ENCODE measurements at regions not wholly inside any gene's neighbourhood (a gene's known extent, or its start where the extent isn't known, plus 50 kb on each side); places are given as distances from the start of the nearest gene placed in this dataset.
"Not testable (repeated sequence)": the region's sequence is repeated elsewhere in the genome, so short reads cannot be mapped to it uniquely, and the experiment has no call there.

DNA sequence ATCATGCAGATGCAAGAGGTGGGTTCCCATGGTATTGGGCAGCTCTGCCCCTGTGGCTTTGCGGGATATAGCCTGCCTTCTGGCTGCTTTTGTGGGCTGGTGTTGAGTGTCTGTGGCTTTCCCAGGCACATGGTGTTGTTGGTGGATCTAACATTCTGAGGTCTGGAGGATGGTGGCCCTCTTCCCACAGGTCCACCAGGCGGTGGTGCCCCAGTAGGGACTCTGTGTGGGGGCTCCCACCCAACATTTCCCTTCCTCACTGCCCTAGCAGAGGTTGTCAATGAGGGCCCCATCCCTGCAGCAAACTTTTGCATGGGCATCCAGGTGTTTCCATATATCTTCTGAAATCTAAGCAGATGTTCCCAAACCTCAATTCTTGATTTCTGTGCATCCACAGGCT, 420.5 kb upstream of the TPTE start:
- ATAC-seq (ENCODE audit: poor library complexity); intact Hi-C loops (cut with DNase I): not testable (repeated sequence)
- peak; percentile 2 for DNase-seq

DNA sequence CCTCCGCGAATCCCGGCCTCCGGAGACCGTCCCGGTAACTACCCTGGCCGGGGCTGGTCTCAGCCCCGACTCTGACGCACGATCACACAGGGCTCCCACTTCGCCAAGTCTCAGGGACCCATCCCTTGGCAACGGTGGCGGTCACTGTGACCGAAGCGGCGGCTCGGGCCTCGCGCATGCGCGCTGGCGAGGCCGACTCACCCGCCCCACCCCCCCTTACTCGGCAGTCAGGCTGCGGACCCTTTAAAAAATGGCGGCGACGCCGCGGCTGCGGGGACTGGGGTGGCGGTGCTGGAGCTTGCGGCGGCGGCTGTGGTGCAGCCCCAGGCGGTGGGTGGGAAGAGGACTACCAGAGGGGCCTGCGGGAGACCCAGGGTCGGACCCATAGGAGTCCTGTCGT, 402.0 kb upstream of the TPTE start:
- intact Hi-C loops (cut with DNase I); ATAC-seq (ENCODE audit: poor library complexity): not testable (repeated sequence)
- DNase-seq: peak; percentile 20

DNA sequence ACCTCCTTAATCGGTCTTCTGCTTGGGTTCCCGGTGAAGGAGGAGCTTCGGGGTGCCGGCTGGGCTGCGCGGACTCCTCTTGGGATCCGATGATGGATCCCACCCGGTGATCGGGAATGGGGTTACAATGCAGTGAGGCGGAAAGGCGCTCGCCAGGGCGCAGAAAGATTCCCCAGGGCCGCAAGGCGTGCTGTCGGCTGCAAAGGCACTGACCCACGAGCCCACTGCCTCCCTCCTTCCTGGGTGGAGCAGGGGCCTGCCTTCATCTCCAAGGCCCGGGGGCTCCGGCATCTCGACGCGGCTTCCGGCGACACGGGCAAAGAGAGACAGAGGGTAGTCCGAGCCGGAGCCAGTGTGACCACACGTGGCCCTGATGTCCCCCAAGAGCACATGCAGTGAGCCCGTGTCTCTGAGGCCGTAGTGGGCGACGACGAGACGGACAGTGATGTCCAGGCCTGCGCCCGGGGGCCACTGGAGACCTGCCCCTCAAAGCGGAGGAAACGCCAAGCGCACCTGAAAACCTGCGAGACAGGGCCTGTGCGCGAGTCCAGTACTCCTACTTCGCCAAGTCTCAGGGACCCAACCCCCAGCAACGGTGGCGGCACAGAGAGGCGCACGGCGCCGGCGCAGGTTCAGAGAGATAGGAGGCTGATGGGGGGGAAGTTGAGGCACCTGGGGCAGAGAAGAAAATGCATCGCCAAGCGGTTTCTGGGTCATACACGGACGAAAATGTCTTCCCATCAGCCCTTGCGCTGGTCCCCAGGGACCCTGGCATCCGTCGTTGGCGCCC, 401.4 kb upstream of the TPTE start:
- intact Hi-C loops (cut with DNase I); ATAC-seq (ENCODE audit: poor library complexity): not testable (repeated sequence)
- DNase-seq: peak; percentile 26

DNA sequence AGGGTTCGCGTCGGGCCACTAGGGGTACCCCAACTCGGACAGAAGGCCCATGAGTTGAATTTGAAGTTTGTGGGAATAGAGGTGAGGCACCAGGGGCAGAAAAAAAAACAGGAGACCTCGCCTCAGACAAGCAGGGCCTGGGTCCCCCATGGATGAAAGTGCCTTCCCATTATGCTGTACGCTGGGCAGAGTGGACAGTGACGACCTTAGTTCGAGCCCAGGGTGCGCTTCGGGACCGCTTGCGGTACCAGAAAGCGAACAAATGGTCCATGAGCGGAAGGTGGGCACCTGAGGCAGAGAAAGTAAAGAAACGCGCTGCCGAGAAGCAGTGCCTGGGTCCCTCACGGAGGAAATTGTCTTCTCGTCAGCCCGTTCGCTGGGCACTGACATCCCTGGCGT, 400.8 kb upstream of the TPTE start:
- ATAC-seq (ENCODE audit: poor library complexity); intact Hi-C loops (cut with DNase I): not testable (repeated sequence)
- peak; percentile 8 for DNase-seq

DNA sequence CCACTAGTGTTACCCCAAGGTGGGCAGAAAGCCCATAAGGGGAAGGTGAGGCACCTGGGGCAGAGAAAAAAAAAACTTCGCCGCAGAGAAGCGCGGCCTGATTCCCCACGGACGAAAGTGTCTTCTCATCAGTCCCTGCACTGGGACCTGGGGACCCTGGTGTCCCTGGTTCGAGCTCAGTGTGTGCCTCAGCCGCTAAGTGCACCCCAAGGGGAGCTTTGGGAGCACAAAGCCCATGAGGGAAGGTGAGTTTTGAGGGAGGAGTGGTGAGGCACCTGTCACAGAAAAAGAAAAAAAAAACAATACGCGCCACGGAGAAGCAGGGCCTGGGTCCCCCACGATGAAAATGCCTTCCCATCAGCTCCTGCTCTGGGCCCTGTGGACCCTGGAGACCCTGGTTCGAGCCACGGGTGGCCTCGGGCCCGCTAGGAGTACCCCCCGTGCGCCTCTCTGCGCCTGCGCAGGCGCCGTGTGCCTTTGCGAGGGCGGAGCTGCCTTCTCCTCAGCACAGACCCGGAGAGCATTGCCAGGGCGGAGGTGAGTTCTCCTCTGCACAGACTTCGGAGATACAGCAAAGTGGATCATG, 400.3 kb upstream of the TPTE start:
- ATAC-seq (ENCODE audit: poor library complexity); intact Hi-C loops (cut with DNase I): not testable (repeated sequence)
- DNase-seq: peak; percentile 10

DNA sequence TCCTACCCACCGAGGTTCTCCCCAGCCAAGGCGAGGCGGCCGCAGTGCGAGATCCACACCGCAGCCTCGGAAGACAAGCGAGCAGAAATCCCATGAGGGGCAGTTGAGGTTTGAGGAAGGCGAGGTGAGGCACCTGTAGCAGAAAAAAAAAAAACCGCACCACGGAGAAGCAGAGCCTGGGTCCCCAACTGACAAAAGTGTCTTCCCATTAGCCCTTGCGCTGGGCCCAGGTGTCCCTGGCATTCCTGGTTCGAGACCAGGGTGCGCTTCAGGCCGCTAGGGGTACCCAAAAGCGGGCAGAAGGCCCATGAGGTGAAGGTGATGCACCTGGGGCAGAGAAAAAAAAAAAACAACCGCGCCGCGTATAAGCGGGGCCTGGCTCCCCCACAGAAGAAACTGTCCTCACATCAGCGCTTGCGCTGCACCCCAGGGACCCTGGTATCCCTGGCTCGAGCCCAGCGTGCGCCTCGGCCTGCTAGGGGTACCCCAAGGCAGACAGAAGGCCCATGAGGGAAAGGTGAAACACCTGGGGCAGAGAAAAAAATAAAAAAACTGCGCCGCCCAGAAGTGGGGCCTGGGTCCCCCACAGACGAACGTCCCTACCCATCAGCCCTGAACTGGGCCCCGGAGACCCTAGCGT, 399.4 kb upstream of the TPTE start:
- DNase-seq; intact Hi-C loops (cut with DNase I); ATAC-seq (ENCODE audit: poor library complexity): not testable (repeated sequence)

DNA sequence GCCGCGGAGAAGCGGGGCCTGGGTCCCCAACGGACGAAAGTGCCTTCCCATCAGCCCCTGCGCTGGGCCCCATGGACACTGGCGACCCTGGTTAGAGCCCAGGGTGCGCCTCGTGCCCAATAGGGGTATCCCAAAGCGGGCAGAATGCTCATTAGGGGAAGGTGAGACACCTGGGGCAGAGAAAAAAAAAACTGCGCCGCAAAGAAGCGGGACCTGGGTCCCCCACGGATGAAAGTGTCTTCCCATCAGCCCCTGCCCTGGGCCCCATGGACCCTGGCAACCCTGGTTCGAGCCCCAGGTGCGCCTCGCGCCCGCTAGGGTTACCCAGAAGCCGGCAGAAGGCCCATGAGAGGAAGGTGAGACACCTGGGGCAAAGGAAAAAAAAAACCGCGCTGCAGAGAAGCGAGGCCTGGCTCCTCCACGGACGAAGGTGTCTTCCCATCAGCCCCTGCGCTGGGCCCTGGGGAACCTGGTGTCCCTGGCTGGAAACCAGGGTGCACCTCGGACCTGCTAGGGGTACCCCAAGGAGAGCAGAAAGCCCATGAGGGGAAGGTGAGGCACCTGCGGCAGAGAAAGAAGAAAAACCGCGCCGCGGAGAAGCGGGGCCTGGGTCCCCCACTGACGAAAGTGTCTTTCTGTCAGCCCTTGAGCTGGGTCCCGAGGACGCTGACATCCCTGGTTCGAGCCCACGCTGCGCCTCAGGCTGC, 398.4 kb upstream of the TPTE start:
- DNase-seq: peak; percentile 17
- ATAC-seq (ENCODE audit: poor library complexity); intact Hi-C loops (cut with DNase I): not testable (repeated sequence)

DNA sequence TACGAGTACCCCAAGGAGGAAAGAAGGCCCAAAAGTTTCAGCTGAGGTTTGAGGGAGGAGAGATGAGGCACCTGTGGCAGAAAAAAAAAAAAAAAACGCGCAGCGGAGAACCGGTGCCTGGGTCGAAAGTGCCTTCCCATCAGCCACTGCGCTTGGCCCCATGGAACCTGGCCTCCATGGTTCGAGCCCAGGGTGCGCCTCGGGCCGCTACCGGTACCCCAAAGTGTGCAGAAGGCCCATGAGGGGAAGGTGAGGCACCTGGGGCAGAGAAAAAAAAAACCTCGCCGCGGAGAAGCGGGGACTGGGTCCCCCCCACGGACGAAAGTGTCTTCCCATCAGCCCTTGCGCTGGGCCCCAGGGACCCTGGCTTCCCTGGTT, 397.9 kb upstream of the TPTE start:
- peak; percentile 3 for DNase-seq
- ATAC-seq (ENCODE audit: poor library complexity); intact Hi-C loops (cut with DNase I): not testable (repeated sequence)

DNA sequence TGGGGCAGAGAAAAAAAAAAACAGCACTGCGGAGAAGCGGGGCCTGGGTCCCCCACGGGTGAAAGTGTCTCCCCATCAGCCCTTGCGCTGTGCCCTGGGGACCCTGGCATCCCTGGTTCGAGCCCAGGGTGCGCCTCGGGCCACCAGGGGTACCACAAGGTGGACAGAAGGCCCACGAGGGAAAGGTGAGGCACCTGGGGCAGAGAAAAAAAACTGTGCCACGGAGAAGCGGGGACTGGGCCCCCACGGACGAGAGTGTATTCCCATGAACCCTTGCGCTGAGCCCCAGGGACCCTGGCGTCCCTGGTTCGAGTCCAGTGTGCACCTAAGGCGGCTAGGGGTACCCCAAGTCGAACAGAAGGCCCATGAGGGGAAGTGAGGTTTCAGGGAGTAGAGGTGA, 395.8 kb upstream of the TPTE start:
- DNase-seq: peak; percentile 28
- intact Hi-C loops (cut with DNase I); ATAC-seq (ENCODE audit: poor library complexity): not testable (repeated sequence)

DNA sequence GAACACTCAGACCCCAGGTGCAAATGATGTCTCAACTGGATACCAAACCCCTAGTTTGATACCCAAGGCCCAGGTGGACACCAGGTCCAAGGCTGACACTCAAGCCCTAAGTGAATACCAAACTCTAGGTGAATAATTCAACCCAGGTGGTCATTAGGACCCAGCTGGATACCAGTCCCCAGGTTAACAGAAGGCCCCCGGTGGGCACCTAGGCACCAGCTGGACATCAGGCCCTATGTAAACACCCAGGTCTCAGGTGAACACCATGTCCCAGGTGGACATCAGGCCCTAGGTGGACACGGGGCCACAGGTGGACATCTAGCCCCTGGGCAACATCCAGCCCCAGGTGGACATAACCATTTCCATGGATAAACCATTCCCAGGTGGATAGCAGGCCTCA, 387.3 kb upstream of the TPTE start:
- intact Hi-C loops (cut with DNase I); ATAC-seq (ENCODE audit: poor library complexity): not testable (repeated sequence)
- peak; percentile 25 for DNase-seq

DNA sequence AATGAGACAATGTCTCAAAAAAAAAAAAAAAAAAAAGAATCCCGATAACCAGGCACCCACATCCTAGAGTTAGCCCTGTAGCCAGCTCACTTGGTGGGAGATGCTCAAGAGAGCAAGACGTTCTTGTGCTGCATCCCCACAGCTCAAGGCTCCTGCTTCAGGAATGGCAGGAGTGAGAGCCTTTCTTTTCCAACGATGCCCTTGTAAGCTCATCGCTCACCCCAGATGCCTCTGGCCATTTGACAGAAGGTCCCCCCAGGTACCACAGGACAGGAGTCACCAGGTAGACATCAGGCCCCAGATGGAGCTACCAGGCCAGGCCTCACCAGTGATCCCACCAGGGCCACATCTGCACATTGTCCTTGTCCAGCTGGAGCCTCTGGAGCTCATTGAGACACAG, 385.5 kb upstream of the TPTE start:
- ATAC-seq (ENCODE audit: poor library complexity); intact Hi-C loops (cut with DNase I): not testable (repeated sequence)
- DNase-seq: peak; percentile 8

DNA sequence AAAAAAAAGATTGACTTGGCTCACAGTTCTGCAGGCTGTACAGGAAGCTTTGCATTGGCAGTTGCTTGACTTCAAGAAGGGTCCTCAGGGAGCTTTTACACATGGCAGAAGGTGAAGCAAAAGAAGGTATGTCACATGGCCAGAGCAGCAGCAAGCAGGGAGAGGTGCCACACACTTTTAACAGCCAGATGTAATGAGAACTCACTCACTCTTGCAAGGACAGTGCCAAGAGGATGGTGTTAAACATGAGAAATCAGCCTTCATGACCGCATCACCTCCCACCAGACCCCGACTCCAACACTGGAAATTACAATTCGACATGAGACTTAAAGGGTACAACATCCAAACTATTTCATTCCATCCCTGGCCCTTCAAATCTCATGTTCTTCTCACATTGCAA, 367.2 kb upstream of the TPTE start:
- DNase-seq; intact Hi-C loops (cut with DNase I): not testable (repeated sequence)

More for the DNA sequence above, 367.2 kb upstream of the TPTE start:
- not testable (repeated sequence) for ATAC-seq (ENCODE audit: poor library complexity)
